Astrocyte (in vitro differentiated cells and primary cell): ENCODE measurements at regions not wholly inside any gene's neighbourhood (a gene's known extent, or its start where the extent isn't known, plus 50 kb on each side); places are given as distances from the start of the nearest gene placed in this dataset.

Experiments used
- EZH2 ChIP-seq: IDR thresholded peaks from 2 replicates; pipeline ENCODE4 v1.6.1; 2012; ENCODE audit warnings: mild to moderate bottlenecking, low read length, inconsistent platforms; ENCODE audit not compliant: insufficient read depth
- TF ChIP-seq, protein P1 (sequence below): IDR thresholded peaks from 2 replicates; pipeline ENCODE4 v1.5.1; 2011; ENCODE audit warnings: low read depth, mild to moderate bottlenecking, inconsistent platforms, low read length, moderate library complexity; ENCODE audit not compliant: insufficient read depth

GRCh38 chr3:88641033-88641604, 466.3 kb upstream of the EPHA3 start:
- TF ChIP-seq, protein P1, sequence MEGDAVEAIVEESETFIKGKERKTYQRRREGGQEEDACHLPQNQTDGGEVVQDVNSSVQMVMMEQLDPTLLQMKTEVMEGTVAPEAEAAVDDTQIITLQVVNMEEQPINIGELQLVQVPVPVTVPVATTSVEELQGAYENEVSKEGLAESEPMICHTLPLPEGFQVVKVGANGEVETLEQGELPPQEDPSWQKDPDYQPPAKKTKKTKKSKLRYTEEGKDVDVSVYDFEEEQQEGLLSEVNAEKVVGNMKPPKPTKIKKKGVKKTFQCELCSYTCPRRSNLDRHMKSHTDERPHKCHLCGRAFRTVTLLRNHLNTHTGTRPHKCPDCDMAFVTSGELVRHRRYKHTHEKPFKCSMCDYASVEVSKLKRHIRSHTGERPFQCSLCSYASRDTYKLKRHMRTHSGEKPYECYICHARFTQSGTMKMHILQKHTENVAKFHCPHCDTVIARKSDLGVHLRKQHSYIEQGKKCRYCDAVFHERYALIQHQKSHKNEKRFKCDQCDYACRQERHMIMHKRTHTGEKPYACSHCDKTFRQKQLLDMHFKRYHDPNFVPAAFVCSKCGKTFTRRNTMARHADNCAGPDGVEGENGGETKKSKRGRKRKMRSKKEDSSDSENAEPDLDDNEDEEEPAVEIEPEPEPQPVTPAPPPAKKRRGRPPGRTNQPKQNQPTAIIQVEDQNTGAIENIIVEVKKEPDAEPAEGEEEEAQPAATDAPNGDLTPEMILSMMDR, result no peak
- TF ChIP-seq EZH2, result no peak
